Mesenchymal stem cell (in vitro differentiated cells and primary cell): ENCODE measurements at regions not wholly inside any gene's neighbourhood (a gene's known extent, or its start where the extent isn't known, plus 50 kb on each side); places are given as distances from the start of the nearest gene placed in this dataset.

ENCODE experiments used
- DNase-seq: peaks from one replicate; pipeline ENCODE4 v3.0.0-alpha.2; 2013
- H2AFZ ChIP-seq: one replicate; pipeline ENCODE4 v1.6.1; 2013; ENCODE audit warnings: low read depth, mild to moderate bottlenecking, control low read depth, inconsistent platforms, low read length, moderate library complexity
- H2AK5ac ChIP-seq: 2 replicates; pipeline ENCODE4 v1.6.1; 2013; ENCODE audit warnings: low read length, moderate library complexity, mild to moderate bottlenecking, inconsistent platforms; ENCODE audit not compliant: severe bottlenecking
- H2BK120ac ChIP-seq: one replicate; pipeline ENCODE4 v1.6.1; 2013; ENCODE audit warnings: low read depth, mild to moderate bottlenecking, inconsistent platforms, low read length, moderate library complexity
- H2BK12ac ChIP-seq, 2 experiments: one replicate each; pipeline ENCODE4 v1.6.1; 2013; ENCODE audit warnings: inconsistent platforms in 2 of 2, low read length in 2 of 2, mild to moderate bottlenecking in 2 of 2, moderate library complexity in 2 of 2, control low read depth in 1 of 2
- H2BK15ac ChIP-seq: one replicate; pipeline ENCODE4 v1.6.1; 2013; ENCODE audit warnings: mild to moderate bottlenecking, low read depth, inconsistent platforms; ENCODE audit not compliant: poor library complexity, severe bottlenecking
- H2BK5ac ChIP-seq: 2 replicates; pipeline ENCODE4 v1.6.1; 2013; ENCODE audit warnings: low read depth, mild to moderate bottlenecking, low read length, control low read depth, inconsistent platforms; ENCODE audit not compliant: poor library complexity, severe bottlenecking
- H3K14ac ChIP-seq, 2 experiments: one replicate each; pipeline ENCODE4 v1.6.1; 2013; ENCODE audit warnings: inconsistent platforms in 2 of 2, low read length in 2 of 2, control low read depth in 1 of 2, mild to moderate bottlenecking in 1 of 2, moderate library complexity in 1 of 2
- H3K18ac ChIP-seq, 2 experiments: one replicate each; pipeline ENCODE4 v1.6.1; 2013; ENCODE audit warnings: inconsistent platforms in 2 of 2, low read length in 2 of 2, control low read depth in 1 of 2, low read depth in 1 of 2, mild to moderate bottlenecking in 1 of 2
- H3K23ac ChIP-seq, 2 experiments: one replicate each; pipeline ENCODE4 v1.6.1; 2013; ENCODE audit warnings: inconsistent platforms in 2 of 2, low read length in 2 of 2, mild to moderate bottlenecking in 2 of 2, moderate library complexity in 2 of 2, control low read depth in 1 of 2
- H3K27ac ChIP-seq: 2 replicates; pipeline ENCODE4 v1.5.1; 2013; ENCODE audit warnings: mild to moderate bottlenecking, moderate library complexity, low read length, control low read depth, inconsistent platforms; ENCODE audit not compliant: poor library complexity, severe bottlenecking
- H3K27me3 ChIP-seq, 2 experiments: 2 replicates each; pipeline versions ENCODE4 v1.6.1 to v1.7.0; 2013; ENCODE audit warnings: low read length in 2 of 2, mild to moderate bottlenecking in 2 of 2, moderate library complexity in 2 of 2, control low read depth in 1 of 2, inconsistent platforms in 1 of 2; ENCODE audit not compliant: control insufficient read depth in 1 of 2, insufficient read depth in 1 of 2
- H3K36me3 ChIP-seq, 2 experiments: 2 replicates each; pipeline versions ENCODE4 v1.6.1 to v1.7.0; 2013; ENCODE audit warnings: low read length in 2 of 2, control low read depth in 1 of 2, inconsistent platforms in 1 of 2, low read depth in 1 of 2, mild to moderate bottlenecking in 1 of 2; ENCODE audit not compliant: insufficient read depth in 2 of 2, control insufficient read depth in 1 of 2
- H3K4ac ChIP-seq, 2 experiments: one replicate each; pipeline ENCODE4 v1.6.1; 2013; ENCODE audit warnings: inconsistent platforms in 2 of 2, low read length in 2 of 2, mild to moderate bottlenecking in 2 of 2, moderate library complexity in 2 of 2, control low read depth in 1 of 2, low read depth in 1 of 2
- H3K4me1 ChIP-seq: 2 replicates; pipeline ENCODE4 v1.6.1; 2013; ENCODE audit warnings: low read depth, low read length, control low read depth; ENCODE audit not compliant: control insufficient read depth, insufficient read depth
- H3K4me2 ChIP-seq: 2 replicates; pipeline ENCODE4 v1.6.1; 2013; ENCODE audit warnings: low read length, mild to moderate bottlenecking, inconsistent platforms; ENCODE audit not compliant: poor library complexity, severe bottlenecking
- H3K4me3 ChIP-seq, 2 experiments: 2 replicates each; pipeline versions ENCODE4 v1.5.1 to v1.7.0; 2013; ENCODE audit warnings: low read length in 2 of 2, mild to moderate bottlenecking in 2 of 2, control low read depth in 1 of 2, low read depth in 1 of 2; ENCODE audit not compliant: insufficient read depth in 1 of 2
- H3K79me1 ChIP-seq: replicated peaks from 2 replicates; pipeline ENCODE4 v1.6.1; 2013; ENCODE audit warnings: mild to moderate bottlenecking, control low read depth, low read length, inconsistent platforms; ENCODE audit not compliant: poor library complexity, severe bottlenecking
- H3K9ac ChIP-seq: 2 replicates; pipeline ENCODE4 v1.7.0; 2013; ENCODE audit warnings: mild to moderate bottlenecking, low read length, moderate library complexity
- H3K9me3 ChIP-seq: 2 replicates; pipeline ENCODE4 v1.7.0; 2013; ENCODE audit warnings: mild to moderate bottlenecking, low read length; ENCODE audit not compliant: control insufficient read depth
- H4K8ac ChIP-seq: one replicate; pipeline ENCODE4 v1.6.1; 2013; ENCODE audit warnings: inconsistent platforms, mild to moderate bottlenecking, low read length, moderate library complexity
- H4K91ac ChIP-seq: one replicate; pipeline ENCODE4 v1.6.1; 2013; ENCODE audit warnings: mild to moderate bottlenecking, low read length, inconsistent platforms
- WGBS: methylation state at CpG from one replicate; pipeline ENCODE4 v1.1.7; 2013; ENCODE audit warnings: mixed read lengths; 5-methylcytosine and 5-hydroxymethylcytosine counted together

DNA sequence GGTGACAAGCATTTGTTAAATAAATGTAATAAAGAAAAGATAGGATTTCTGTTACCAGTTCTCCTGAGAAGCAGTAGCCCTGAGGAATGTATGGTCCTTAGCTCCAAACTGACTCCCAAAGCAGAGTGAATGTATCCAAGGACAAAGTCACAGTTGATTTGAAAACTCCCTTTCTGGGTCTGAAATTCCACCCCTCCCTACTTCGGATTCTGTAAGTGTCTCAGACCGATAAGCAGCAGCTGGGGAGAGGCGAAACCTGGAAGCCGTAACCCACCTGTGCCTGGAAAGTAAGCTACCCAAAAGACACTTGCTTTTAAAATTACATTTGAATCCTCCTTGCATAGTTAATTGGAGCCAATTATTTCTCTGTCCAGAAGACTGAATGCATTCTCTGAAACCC is 122.9 kb upstream of the FRMD4A start:
- no peak overlapping the region for H2AFZ ChIP-seq
- H2BK15ac ChIP-seq = no peak overlapping the region
- H2BK12ac ChIP-seq = no peak overlapping the region
- no peak overlapping the region for H3K4ac ChIP-seq
- no peak overlapping the region for H4K8ac ChIP-seq
- peaks cover 4% of the 10 kb centered on the region for H3K4me1 ChIP-seq
- WGBS = 90% methylated on average over 4 of the region's 4 CpGs
- no peak overlapping the region for H2BK120ac ChIP-seq
- no peak overlapping the region for H3K18ac ChIP-seq
- H3K79me1 ChIP-seq = no peaks in the 10 kb centered on the region
- no peak overlapping the region for H3K14ac ChIP-seq
- no peak overlapping the region for H2BK5ac ChIP-seq
- no peak overlapping the region for H3K23ac ChIP-seq
- H3K4me3 ChIP-seq = no peak overlapping the region
- H3K27me3 ChIP-seq = peaks cover 0 to 39% of the 10 kb centered on the region in 2 experiments
- no peak for DNase-seq
- no peak overlapping the region for H3K27ac ChIP-seq
- H4K91ac ChIP-seq = no peak overlapping the region
- no peaks in the 10 kb centered on the region for H3K36me3 ChIP-seq
- no peak overlapping the region for H3K4me2 ChIP-seq
- H2AK5ac ChIP-seq = no peak overlapping the region
- H3K9ac ChIP-seq = no peak overlapping the region
- peaks cover 2% of the 10 kb centered on the region for H3K9me3 ChIP-seq

DNA sequence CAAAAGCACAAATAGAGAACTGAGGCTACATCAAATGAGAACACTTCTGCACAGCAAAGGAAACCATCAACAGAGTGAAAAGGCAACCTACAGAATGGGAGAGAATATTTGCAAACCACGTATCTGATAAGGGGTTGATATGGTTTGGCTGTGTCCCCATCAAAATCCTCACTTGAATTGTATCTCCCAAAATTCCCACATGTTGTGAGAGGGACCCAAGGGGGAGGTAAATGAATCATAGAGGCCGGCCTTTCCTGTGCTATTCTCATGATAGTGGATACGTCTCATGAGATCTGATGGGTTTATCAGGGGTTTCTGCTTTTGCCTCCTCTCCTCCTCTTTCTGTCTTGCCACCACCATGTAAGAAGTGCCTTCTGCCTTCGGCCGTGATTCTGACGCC is 120.6 kb upstream of the FRMD4A start:
- H3K18ac ChIP-seq = no peak overlapping the region
- no peak overlapping the region for H3K4me3 ChIP-seq
- no peak overlapping the region for H3K27ac ChIP-seq
- H3K23ac ChIP-seq = no peak overlapping the region
- no peak overlapping the region for H2BK5ac ChIP-seq
- H3K27me3 ChIP-seq = peaks cover 0 to 35% of the 10 kb centered on the region in 2 experiments
- no peak overlapping the region for H3K9ac ChIP-seq
- no peak overlapping the region for H2AFZ ChIP-seq
- H3K79me1 ChIP-seq = no peaks in the 10 kb centered on the region
- no peaks in the 10 kb centered on the region for H3K9me3 ChIP-seq
- H3K14ac ChIP-seq = no peak overlapping the region
- H3K4ac ChIP-seq = no peak overlapping the region
- no peak overlapping the region for H4K8ac ChIP-seq
- no peak overlapping the region for H2AK5ac ChIP-seq
- WGBS = 88% methylated on average over 6 of the region's 6 CpGs
- H2BK15ac ChIP-seq = no peak overlapping the region
- H3K4me1 ChIP-seq = peaks cover 5% of the 10 kb centered on the region
- no peak overlapping the region for H2BK120ac ChIP-seq
- no peaks in the 10 kb centered on the region for H3K36me3 ChIP-seq
- H4K91ac ChIP-seq = no peak overlapping the region
- no peak for DNase-seq
- H2BK12ac ChIP-seq = no peak overlapping the region
- H3K4me2 ChIP-seq = no peak overlapping the region

DNA sequence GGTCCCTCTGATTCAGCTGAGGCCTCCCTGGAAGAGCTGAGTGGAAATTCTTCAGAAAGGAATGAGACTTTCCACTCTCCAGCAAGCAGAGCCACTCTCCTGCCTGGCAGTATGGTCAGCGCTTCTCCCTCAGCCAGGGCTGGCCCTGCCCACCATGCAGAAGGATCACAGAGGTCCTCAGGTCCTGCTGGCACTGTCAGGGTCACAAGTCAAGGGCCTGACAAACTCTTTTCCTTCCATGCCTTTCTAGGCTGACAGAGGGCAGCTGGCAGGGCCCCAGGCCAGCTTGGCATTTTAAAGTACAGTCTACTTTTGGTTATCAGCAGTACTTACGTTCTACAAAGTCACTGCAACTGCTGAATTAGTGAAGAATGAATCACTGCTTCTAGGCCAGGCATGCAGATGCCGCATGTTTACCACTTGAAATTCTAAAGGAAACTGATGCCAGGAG is 119.3 kb upstream of the FRMD4A start:
- no peak overlapping the region for H2BK15ac ChIP-seq
- no peak overlapping the region for H4K91ac ChIP-seq
- no peak overlapping the region for H3K18ac ChIP-seq
- H2BK5ac ChIP-seq = no peak overlapping the region
- H4K8ac ChIP-seq = no peak overlapping the region
- no peaks in the 10 kb centered on the region for H3K9me3 ChIP-seq
- 65% methylated on average over 3 of the region's 3 CpGs for WGBS
- no peak overlapping the region for H3K4me3 ChIP-seq
- peak overlapping the region in 1 of 2 experiments; percentile 27 for H3K23ac ChIP-seq
- H3K4ac ChIP-seq = no peak overlapping the region
- H2AK5ac ChIP-seq = no peak overlapping the region
- no peak overlapping the region for H2BK120ac ChIP-seq
- no peak overlapping the region for H2BK12ac ChIP-seq
- no peak overlapping the region for H3K9ac ChIP-seq
- DNase-seq = peak; percentile 26
- no peak overlapping the region for H3K14ac ChIP-seq
- no peak overlapping the region for H3K27ac ChIP-seq
- H3K27me3 ChIP-seq = peaks cover 0 to 35% of the 10 kb centered on the region in 2 experiments
- H3K36me3 ChIP-seq = no peaks in the 10 kb centered on the region
- peaks cover 5% of the 10 kb centered on the region for H3K4me1 ChIP-seq
- no peaks in the 10 kb centered on the region for H3K79me1 ChIP-seq
- H2AFZ ChIP-seq = no peak overlapping the region
- no peak overlapping the region for H3K4me2 ChIP-seq

DNA sequence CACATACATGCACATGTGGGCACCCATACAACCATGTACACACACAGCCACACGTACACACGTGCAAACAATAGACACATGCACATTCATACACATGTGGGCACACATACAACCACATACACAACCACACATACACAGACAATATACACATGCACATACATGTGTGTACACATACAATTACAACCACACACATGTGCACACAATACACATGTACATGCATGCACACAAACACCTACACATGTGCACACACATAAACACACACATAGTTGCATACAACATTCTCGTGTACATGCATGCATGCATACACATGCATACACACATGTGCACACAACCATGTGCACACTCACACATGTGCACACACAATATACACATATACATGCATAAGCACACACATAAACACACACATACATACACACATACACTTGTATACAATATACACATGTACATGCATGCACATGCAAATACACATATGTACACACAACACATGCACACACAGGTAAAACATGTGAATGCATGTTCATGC is 118.6 kb upstream of the FRMD4A start:
- Histone ChIP-seq H3K9ac (no peak overlapping the region), H4K8ac (no peak overlapping the region), H3K23ac (no peak overlapping the region), H2BK15ac (no peak overlapping the region), H3K27ac (no peak overlapping the region), H2AK5ac (no peak overlapping the region), H3K4ac (no peak overlapping the region), H2BK120ac (no peak overlapping the region), H3K4me1 (peaks cover 5% of the 10 kb centered on the region), H3K4me3 (no peak overlapping the region), H3K79me1 (no peaks in the 10 kb centered on the region), H2BK12ac (no peak overlapping the region), H2AFZ (no peak overlapping the region), H3K14ac (no peak overlapping the region), H3K9me3 (no peaks in the 10 kb centered on the region), H3K27me3 (peaks cover 0 to 31% of the 10 kb centered on the region in 2 experiments), H3K4me2 (no peak overlapping the region), H3K18ac (no peak overlapping the region), H2BK5ac (no peak overlapping the region), H4K91ac (no peak overlapping the region), H3K36me3 (no peaks in the 10 kb centered on the region)
- no peak for DNase-seq
- 95% methylated on average over 3 of the region's 3 CpGs for WGBS
